Vagina (tissue), 2 donors: ENCODE measurements at regions not wholly inside any gene's neighbourhood (a gene's known extent, or its start where the extent isn't known, plus 50 kb on each side); places are given as distances from the start of the nearest gene placed in this dataset.

ENCODE experiments used
- DNase-seq, 2 donors: peaks; one replicate each; pipeline ENCODE4 v3.0.0-alpha.2; 2017; ENCODE audit errors: extremely low spot score in 2 of 2
- H3K27ac ChIP-seq: fragments of 200-600 bp; sonication (generic); one replicate; pipeline ENCODE4 v1.5.1; 2019
- H3K27me3 ChIP-seq: fragments of 200-600 bp; sonication (generic); one replicate; pipeline ENCODE4 v1.5.1; 2019
- H3K36me3 ChIP-seq, 2 donors: fragments of 200-600 bp; sonication (generic); one replicate each; pipeline ENCODE4 v1.5.1; 2017 to 2019
- H3K4me1 ChIP-seq: fragments of 200-600 bp; sonication (generic); one replicate; pipeline ENCODE4 v1.5.1; 2019
- H3K4me3 ChIP-seq, 2 donors: fragments of 200-600 bp; sonication (generic); 1 replicate in 1 of 2; 2 replicates in 1 of 2; pipeline ENCODE4 v1.5.1; 2016 to 2019
- H3K9me3 ChIP-seq: fragments of 200-600 bp; sonication (generic); one replicate; pipeline ENCODE4 v1.5.1; 2019
- CTCF ChIP-seq, 3 experiments: fragments of 450-650 bp in 2 of 3; fragments of 200-600 bp in 1 of 3; sonication (generic) in 1 of 3; IDR thresholded peaks; one replicate each; pipeline ENCODE4 v1.5.1; 2017 to 2019; ENCODE audit warnings: antibody characterized with exemption in 3 of 3, mild to moderate bottlenecking in 2 of 3, moderate library complexity in 2 of 3
- POLR2A ChIP-seq, 2 donors: fragments of 450-650 bp; IDR thresholded peaks; one replicate each; pipeline ENCODE4 v1.6.1; 2017; ENCODE audit warnings: antibody characterized with exemption in 2 of 2, mild to moderate bottlenecking in 2 of 2, moderate library complexity in 2 of 2
- POLR2AphosphoS5 ChIP-seq, 2 donors: sonication (generic); formaldehyde crosslinking; IDR thresholded peaks; one replicate each; pipeline ENCODE4 v1.9.0; 2017; ENCODE audit warnings: antibody characterized with exemption in 2 of 2, mild to moderate bottlenecking in 2 of 2, low read depth in 1 of 2; ENCODE audit not compliant: insufficient read depth in 1 of 2
- intact Hi-C: fragments of 100-400 bp; cut with DNase I; formaldehyde crosslinking; loops from one replicate; pipeline ENCODE4 v1.15.1; 2023

- no peaks in the 10 kb centered on the region for H3K9me3 ChIP-seq
- no peaks in the 10 kb centered on the region for H3K27me3 ChIP-seq
- H3K4me1 ChIP-seq = no peaks in the 10 kb centered on the region
- H3K27ac ChIP-seq = no peak overlapping the region
- no peak for DNase-seq
- intact Hi-C loops = no loop called here
- TF ChIP-seq POLR2AphosphoS5 (IDR thresholded peaks at IDR 0.05; ENCODE audit: insufficient read depth in 1 of 2, low read depth in 1 of 2) = no peak
- TF ChIP-seq POLR2A (IDR thresholded peaks at IDR 0.05) = no peak
- no peak for TF ChIP-seq CTCF (IDR thresholded peaks at IDR 0.05)
- no peaks in the 10 kb centered on the region for H3K36me3 ChIP-seq
- no peak overlapping the region for H3K4me3 ChIP-seq
Measured at GRCh38 chr18:27627927-27628326, 442.8 kb upstream of the CHST9 start.

GRCh38 chr18:27621236-27621890, 436.3 kb upstream of the CHST9 start:
- no peak overlapping the region for H3K4me3 ChIP-seq
- no peaks in the 10 kb centered on the region for H3K4me1 ChIP-seq
- TF ChIP-seq CTCF (IDR thresholded peaks at IDR 0.05) (no peak), POLR2A (IDR thresholded peaks at IDR 0.05) (no peak), POLR2AphosphoS5 (IDR thresholded peaks at IDR 0.05; ENCODE audit: insufficient read depth in 1 of 2, low read depth in 1 of 2) (no peak)
- no peak overlapping the region for H3K27ac ChIP-seq
- intact Hi-C loops = no loop called here
- no peak for DNase-seq
- no peaks in the 10 kb centered on the region for H3K36me3 ChIP-seq
- H3K27me3 ChIP-seq = no peaks in the 10 kb centered on the region
- H3K9me3 ChIP-seq = no peaks in the 10 kb centered on the region

GRCh38 chr18:27619906-27620305, 434.8 kb upstream of the CHST9 start:
- Histone ChIP-seq H3K36me3 (no peaks in the 10 kb centered on the region), H3K27ac (no peak overlapping the region), H3K4me1 (no peaks in the 10 kb centered on the region), H3K4me3 (no peak overlapping the region), H3K9me3 (no peaks in the 10 kb centered on the region), H3K27me3 (no peaks in the 10 kb centered on the region)
- TF ChIP-seq POLR2A (IDR thresholded peaks at IDR 0.05) (no peak), POLR2AphosphoS5 (IDR thresholded peaks at IDR 0.05; ENCODE audit: insufficient read depth in 1 of 2, low read depth in 1 of 2) (no peak), CTCF (IDR thresholded peaks at IDR 0.05) (no peak)
- intact Hi-C loops = no loop called here
- no peak for DNase-seq

- intact Hi-C loops = no loop called here
- no peaks in the 10 kb centered on the region for H3K4me1 ChIP-seq
- TF ChIP-seq POLR2AphosphoS5 (IDR thresholded peaks at IDR 0.05; ENCODE audit: insufficient read depth in 1 of 2, low read depth in 1 of 2) (no peak), POLR2A (IDR thresholded peaks at IDR 0.05) (no peak), CTCF (IDR thresholded peaks at IDR 0.05) (no peak)
- H3K4me3 ChIP-seq = no peak overlapping the region
- no peaks in the 10 kb centered on the region for H3K36me3 ChIP-seq
- DNase-seq = no peak
- no peaks in the 10 kb centered on the region for H3K9me3 ChIP-seq
- H3K27ac ChIP-seq = no peak overlapping the region
- no peaks in the 10 kb centered on the region for H3K27me3 ChIP-seq
Measured at GRCh38 chr18:27619090-27619772, 434.1 kb upstream of the CHST9 start.

GRCh38 chr18:27616324-27616723, 431.2 kb upstream of the CHST9 start:
- TF ChIP-seq POLR2A (IDR thresholded peaks at IDR 0.05) = no peak
- no peak for TF ChIP-seq POLR2AphosphoS5 (IDR thresholded peaks at IDR 0.05; ENCODE audit: insufficient read depth in 1 of 2, low read depth in 1 of 2)
- no peak for TF ChIP-seq CTCF (IDR thresholded peaks at IDR 0.05)
- Histone ChIP-seq H3K4me3 (no peak overlapping the region), H3K36me3 (no peaks in the 10 kb centered on the region), H3K9me3 (no peaks in the 10 kb centered on the region), H3K4me1 (no peaks in the 10 kb centered on the region), H3K27me3 (no peaks in the 10 kb centered on the region), H3K27ac (no peak overlapping the region)
- no peak for DNase-seq
- intact Hi-C loops = no loop called here
